Pancreas (tissue), 10 donors: ENCODE measurements at regions not wholly inside any gene's neighbourhood (a gene's known extent, or its start where the extent isn't known, plus 50 kb on each side); places are given as distances from the start of the nearest gene placed in this dataset.

Source experiments
- ATAC-seq, 4 donors: fragments of 200-7000 bp; cut with Tn5 transposase; one replicate each; pipeline versions ENCODE4 v1.8.0 to v1.9.1; 2020; ENCODE audit warnings: mild to moderate bottlenecking in 4 of 4, moderate library complexity in 4 of 4
- DNase-seq, 6 donors: peaks; one replicate each; pipeline ENCODE4 v3.0.0-alpha.2; 2020
- FAIRE-seq: peaks from 2 replicates; lab custom pipeline; 2012; peaks lifted over from hg19 to GRCh38; lab: Jason Lieb, UNC
- H3K27ac ChIP-seq, 4 donors: fragments of 200-600 bp; sonication (generic); 1 replicate in 3 of 4; 2 replicates in 1 of 4; pipeline versions ENCODE4 v1.5.0 to v1.8.0; 2020
- H3K27me3 ChIP-seq, 4 donors: fragments of 200-600 bp; one replicate each; pipeline ENCODE4 v1.8.0; 2021
- H3K36me3 ChIP-seq, 3 donors: fragments of 200-600 bp; sonication (generic) in 1 of 3; one replicate each; pipeline versions ENCODE4 v1.5.0 to v1.8.0; 2020 to 2021
- H3K4me1 ChIP-seq, 3 donors: fragments of 200-600 bp; one replicate each; pipeline ENCODE4 v1.8.0; 2021
- H3K4me3 ChIP-seq, 4 donors: fragments of 200-600 bp; sonication (generic) in 2 of 4; one replicate each; pipeline versions ENCODE4 v1.5.0 to v1.8.0; 2020 to 2021
- H3K9me3 ChIP-seq, 4 donors: fragments of 200-600 bp; one replicate each; pipeline ENCODE4 v1.8.0; 2021
- WGBS, 2 donors: extraction: QIAGEN DNeasy Blood & Tissue Kit; methylation state at CpG; one replicate each; pipeline ENCODE4 v1.1.7; 2013; 5-methylcytosine and 5-hydroxymethylcytosine counted together
- intact Hi-C, 3 donors: fragments of 100-400 bp; cut with DNase I; formaldehyde crosslinking; loops; one replicate each; pipeline versions ENCODE4 v1.11.1 to v1.14.2; 2022
- TF ChIP-seq, protein P1 (sequence below), 4 donors: fragments of 200-600 bp; sonication (generic) in 3 of 4; IDR thresholded peaks; one replicate each; pipeline versions ENCODE4 v1.5.0 to v1.8.0; 2021; ENCODE audit warnings: antibody characterized with exemption in 4 of 4
- donor health status: healthy with polysubstance abuse.
- donor health status: DM: no; HTN: no; CAD: no; lungs with moderate emphysema.
- donor health status: DM: no; HTN: no; CAD: no.
- donor health status: control.
- donor health status: control.
- donor health status: Bipolar disorder and iron deficiency.
- donor health status: DM: yes; HTN: yes; CAD: no.
- donor health status: DM: no; HTN: no; CAD: no.
- donor health status: DM: no; HTN: no; CAD: no.
- donor health status: DM: yes; HTN: yes; CAD: no.

DNA sequence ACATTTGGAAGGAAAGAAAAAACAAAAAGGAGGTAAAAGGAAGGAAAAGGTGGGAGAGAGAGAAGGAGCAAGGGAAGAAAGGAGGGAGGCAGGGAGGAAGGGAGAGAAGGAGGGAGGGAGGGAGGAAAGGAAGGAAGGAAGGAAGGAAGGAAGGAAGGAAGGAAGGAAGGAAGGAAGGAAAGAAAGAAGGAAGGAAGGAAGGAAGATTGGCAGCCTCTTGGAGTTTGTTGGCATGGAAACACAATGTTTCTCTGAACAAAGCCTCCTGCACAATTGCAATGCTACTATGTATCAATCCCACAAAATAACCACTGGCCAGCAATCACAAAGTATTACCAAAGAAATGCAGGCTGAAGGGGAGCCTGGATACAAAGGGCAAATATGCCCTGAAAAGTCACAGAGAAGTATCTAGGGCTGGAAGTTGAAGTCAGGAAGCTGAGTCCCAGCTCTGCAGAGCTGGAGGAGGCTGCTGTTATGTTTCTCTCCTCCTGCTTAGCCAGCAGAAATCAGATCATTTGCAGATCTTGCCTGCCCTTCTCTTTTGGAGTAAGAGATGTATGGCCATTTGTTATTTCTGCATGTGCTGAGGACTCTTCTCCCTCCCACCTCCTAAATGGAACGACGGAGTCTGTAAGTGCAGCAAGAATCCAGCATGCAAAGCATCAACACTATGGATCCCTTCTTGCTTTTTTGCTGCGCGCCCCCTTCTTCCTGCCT is 195.9 kb upstream of the LDB2 start:
- intact Hi-C loops = no loop called here
- no peak for ATAC-seq
- TF ChIP-seq, protein P1, sequence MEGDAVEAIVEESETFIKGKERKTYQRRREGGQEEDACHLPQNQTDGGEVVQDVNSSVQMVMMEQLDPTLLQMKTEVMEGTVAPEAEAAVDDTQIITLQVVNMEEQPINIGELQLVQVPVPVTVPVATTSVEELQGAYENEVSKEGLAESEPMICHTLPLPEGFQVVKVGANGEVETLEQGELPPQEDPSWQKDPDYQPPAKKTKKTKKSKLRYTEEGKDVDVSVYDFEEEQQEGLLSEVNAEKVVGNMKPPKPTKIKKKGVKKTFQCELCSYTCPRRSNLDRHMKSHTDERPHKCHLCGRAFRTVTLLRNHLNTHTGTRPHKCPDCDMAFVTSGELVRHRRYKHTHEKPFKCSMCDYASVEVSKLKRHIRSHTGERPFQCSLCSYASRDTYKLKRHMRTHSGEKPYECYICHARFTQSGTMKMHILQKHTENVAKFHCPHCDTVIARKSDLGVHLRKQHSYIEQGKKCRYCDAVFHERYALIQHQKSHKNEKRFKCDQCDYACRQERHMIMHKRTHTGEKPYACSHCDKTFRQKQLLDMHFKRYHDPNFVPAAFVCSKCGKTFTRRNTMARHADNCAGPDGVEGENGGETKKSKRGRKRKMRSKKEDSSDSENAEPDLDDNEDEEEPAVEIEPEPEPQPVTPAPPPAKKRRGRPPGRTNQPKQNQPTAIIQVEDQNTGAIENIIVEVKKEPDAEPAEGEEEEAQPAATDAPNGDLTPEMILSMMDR (IDR thresholded peaks at IDR 0.05) = no peak

DNA sequence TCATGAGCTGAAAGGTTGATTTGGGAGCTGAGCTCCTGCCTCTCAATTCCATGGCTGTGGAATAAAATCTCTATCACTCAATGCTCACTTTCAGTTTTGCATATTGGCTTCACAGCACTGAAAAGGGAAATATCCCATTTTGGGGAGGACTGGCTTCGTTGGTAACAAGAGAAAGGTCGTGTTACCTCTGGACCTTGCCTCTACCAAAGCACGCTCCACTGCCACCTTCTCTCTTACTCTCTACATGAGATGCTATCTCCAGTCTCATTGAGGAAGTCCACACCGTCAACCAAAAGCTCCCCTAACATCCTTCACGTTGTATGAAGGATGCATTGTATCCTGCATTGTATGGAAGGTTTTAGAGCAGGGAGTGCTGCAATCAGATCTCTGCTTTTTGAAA is 195.0 kb upstream of the LDB2 start:
- TF ChIP-seq, protein P1 (IDR thresholded peaks at IDR 0.05) = no peak
- no peaks in the 10 kb centered on the region for H3K4me1 ChIP-seq
- FAIRE-seq (no peak), ATAC-seq (no peak), DNase-seq (no peak)
- H3K36me3 ChIP-seq = no peaks in the 10 kb centered on the region
- intact Hi-C loops = no loop called here
- no peak overlapping the region for H3K27ac ChIP-seq
- no peaks in the 10 kb centered on the region for H3K27me3 ChIP-seq
- no peak overlapping the region for H3K4me3 ChIP-seq
- H3K9me3 ChIP-seq = no peaks in the 10 kb centered on the region
- 37 to 65% methylated on average over 5 of the region's 5 CpGs for WGBS, 2 donors

More for the DNA sequence above, 195.9 kb upstream of the LDB2 start:
- Histone ChIP-seq H3K4me1 (no peaks in the 10 kb centered on the region), H3K9me3 (no peaks in the 10 kb centered on the region), H3K27me3 (no peaks in the 10 kb centered on the region), H3K36me3 (no peaks in the 10 kb centered on the region), H3K4me3 (no peak overlapping the region), H3K27ac (no peak overlapping the region)
- 29 to 54% methylated on average over 4 of the region's 4 CpGs for WGBS, 2 donors
- FAIRE-seq (no peak), DNase-seq (no peak)

DNA sequence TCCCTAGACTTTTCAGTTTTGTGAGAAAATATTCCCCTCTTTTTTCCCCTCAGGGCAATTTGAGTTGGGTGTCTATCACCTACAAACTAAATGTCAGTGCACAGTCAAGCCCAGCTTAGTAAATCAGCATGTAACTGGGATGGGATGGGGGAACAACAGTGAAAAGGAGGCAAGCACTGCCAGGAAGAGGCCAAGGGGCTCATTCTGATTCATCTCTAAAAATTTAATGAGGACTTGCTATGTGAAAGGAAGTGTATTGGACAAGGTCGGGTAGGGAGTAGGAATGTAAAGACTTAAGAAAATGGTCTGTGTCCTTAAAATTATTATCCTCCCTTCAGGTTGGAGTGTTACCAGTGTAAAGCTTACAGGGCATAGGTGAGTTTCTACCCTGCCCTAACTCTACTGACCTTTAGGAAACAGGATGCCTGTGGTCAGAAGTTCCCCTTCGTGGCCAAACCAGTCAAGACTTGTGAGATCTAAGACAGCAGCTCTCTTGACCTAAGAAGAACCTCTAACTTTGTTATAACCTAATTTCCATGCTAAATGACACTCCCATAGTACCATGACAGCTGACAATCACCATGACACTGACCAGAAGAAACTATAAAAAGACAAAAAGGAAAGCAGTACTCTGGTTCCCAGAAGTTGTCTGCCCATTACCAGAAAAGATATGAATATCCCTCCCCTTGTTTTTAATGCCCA is 194.4 kb upstream of the LDB2 start:
- intact Hi-C loops = no loop called here
- FAIRE-seq (no peak), DNase-seq (no peak), ATAC-seq (no peak)
- TF ChIP-seq, protein P1 (IDR thresholded peaks at IDR 0.05) = no peak
- Histone ChIP-seq H3K36me3 (no peaks in the 10 kb centered on the region), H3K27me3 (no peaks in the 10 kb centered on the region), H3K27ac (no peak overlapping the region), H3K9me3 (no peaks in the 10 kb centered on the region), H3K4me3 (no peak overlapping the region), H3K4me1 (no peaks in the 10 kb centered on the region)
- WGBS, 2 donors = 33 to 39% methylated on average over 2 of the region's 2 CpGs

DNA sequence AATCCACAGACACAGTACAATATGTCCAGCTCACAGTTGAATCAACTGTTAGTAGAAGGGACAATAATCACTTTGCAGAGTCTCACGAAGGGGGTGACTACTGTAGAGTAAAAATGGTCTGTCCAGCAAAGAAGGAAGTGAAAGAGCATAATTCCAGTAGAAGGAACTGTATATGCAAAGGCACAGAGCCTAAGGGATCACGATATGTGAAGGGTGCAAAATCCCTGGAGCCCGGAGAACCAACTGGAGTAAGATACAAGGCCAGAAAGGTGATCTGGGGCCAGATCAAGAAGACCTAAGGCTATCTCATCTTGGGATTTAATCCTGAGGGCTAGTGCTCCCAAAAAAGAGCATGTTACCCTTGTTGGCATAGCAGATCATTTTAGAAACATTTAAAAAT is 192.7 kb upstream of the LDB2 start:
- FAIRE-seq = no peak
- TF ChIP-seq, protein P1 (IDR thresholded peaks at IDR 0.05) = no peak
- no peak overlapping the region for H3K4me3 ChIP-seq
- ATAC-seq = no peak
- 55 to 73% methylated on average over 3 of the region's 3 CpGs for WGBS, 2 donors
- DNase-seq = no peak
- H3K36me3 ChIP-seq = no peaks in the 10 kb centered on the region
- H3K4me1 ChIP-seq = no peaks in the 10 kb centered on the region
- H3K9me3 ChIP-seq = no peaks in the 10 kb centered on the region
- H3K27ac ChIP-seq = no peak overlapping the region
- intact Hi-C loops = no loop called here
- no peaks in the 10 kb centered on the region for H3K27me3 ChIP-seq

DNA sequence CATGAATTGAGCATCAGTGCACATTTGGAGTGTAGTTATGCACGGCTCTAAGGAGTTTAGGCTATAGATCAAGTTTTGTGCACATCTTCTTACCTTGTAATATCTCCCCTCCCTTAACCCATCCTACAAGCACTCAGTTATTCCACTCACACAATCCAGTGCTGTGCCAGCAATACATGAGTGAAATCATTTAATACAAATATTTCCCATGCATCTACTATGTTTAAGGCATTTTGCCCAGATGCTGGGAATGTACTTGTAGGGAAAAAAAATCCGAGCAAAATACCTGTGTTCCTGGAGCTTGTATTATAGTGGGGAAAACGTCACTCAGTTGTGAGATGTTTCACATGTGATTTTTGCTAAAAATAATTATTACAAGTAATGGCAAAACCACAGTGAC is 191.6 kb upstream of the LDB2 start:
- no peak overlapping the region for H3K4me3 ChIP-seq
- no peaks in the 10 kb centered on the region for H3K36me3 ChIP-seq
- FAIRE-seq = no peak
- TF ChIP-seq, protein P1 (IDR thresholded peaks at IDR 0.05) = no peak
- no peak overlapping the region for H3K27ac ChIP-seq
- H3K9me3 ChIP-seq = no peaks in the 10 kb centered on the region
- H3K27me3 ChIP-seq = no peaks in the 10 kb centered on the region
- intact Hi-C loops = no loop called here
- no peaks in the 10 kb centered on the region for H3K4me1 ChIP-seq
- DNase-seq = no peak
- ATAC-seq = no peak
- WGBS, 2 donors = 41 to 73% methylated on average over 3 of the region's 3 CpGs
